ENCODE measurements at regions not wholly inside any gene's neighbourhood (a gene's known extent, or its start where the extent isn't known, plus 50 kb on each side); places are given as distances from the start of the nearest gene placed in this dataset.

DNA sequence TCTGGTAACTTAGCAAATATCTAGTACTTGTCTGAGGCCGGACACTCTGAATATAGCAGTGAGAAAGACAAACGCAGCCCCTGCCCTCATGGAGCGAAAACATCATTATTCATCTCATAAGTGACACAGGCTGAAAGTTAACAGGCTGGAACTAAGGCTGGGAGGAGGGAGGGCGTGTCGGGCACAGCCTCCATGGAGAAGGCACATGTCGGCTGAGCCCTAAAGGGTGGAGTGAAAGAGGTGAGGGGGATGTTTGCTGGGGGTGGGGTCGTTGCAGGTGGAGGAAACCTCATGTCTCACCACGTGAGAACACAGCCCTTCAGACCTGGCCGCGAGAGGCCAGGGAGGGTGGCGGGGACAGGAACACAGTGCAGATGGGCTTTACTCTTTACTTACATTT, 108.8 kb upstream of the FOXC1 start:
- TF ChIP-seq, protein P1, sequence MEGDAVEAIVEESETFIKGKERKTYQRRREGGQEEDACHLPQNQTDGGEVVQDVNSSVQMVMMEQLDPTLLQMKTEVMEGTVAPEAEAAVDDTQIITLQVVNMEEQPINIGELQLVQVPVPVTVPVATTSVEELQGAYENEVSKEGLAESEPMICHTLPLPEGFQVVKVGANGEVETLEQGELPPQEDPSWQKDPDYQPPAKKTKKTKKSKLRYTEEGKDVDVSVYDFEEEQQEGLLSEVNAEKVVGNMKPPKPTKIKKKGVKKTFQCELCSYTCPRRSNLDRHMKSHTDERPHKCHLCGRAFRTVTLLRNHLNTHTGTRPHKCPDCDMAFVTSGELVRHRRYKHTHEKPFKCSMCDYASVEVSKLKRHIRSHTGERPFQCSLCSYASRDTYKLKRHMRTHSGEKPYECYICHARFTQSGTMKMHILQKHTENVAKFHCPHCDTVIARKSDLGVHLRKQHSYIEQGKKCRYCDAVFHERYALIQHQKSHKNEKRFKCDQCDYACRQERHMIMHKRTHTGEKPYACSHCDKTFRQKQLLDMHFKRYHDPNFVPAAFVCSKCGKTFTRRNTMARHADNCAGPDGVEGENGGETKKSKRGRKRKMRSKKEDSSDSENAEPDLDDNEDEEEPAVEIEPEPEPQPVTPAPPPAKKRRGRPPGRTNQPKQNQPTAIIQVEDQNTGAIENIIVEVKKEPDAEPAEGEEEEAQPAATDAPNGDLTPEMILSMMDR (conservative IDR thresholded peaks at IDR 0.05; ENCODE audit: low read length), result no peak
- TF ChIP-seq EZH2phosphoT487 (IDR thresholded peaks at IDR 0.05; ENCODE audit: borderline replicate concordance, low read depth, low read length), result no peak
